ENCODE measurements at regions not wholly inside any gene's neighbourhood (a gene's known extent, or its start where the extent isn't known, plus 50 kb on each side); places are given as distances from the start of the nearest gene placed in this dataset.

DNA sequence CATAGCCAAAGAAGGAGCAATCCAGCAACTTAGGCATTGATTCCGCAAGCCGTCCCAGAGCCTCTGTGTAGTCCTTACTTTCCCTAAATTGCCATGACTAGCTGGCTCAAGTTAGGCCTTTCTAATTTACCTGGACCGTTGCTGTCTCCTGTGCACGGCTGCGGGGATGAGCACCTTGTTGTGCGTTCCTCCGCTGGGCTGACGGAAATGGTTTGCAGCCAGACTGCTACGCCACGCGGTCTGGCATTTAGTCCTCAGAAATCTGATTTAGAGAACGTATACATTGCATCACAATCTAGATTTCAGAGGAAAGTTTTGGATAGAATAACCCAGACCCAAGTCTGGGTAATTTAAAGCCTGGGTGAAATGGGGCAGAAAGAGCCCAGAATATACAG lies 133.2 kb upstream of the ARHGAP5 start:
- DNase-seq (ENCODE audit: low spot score): no peak

DNA sequence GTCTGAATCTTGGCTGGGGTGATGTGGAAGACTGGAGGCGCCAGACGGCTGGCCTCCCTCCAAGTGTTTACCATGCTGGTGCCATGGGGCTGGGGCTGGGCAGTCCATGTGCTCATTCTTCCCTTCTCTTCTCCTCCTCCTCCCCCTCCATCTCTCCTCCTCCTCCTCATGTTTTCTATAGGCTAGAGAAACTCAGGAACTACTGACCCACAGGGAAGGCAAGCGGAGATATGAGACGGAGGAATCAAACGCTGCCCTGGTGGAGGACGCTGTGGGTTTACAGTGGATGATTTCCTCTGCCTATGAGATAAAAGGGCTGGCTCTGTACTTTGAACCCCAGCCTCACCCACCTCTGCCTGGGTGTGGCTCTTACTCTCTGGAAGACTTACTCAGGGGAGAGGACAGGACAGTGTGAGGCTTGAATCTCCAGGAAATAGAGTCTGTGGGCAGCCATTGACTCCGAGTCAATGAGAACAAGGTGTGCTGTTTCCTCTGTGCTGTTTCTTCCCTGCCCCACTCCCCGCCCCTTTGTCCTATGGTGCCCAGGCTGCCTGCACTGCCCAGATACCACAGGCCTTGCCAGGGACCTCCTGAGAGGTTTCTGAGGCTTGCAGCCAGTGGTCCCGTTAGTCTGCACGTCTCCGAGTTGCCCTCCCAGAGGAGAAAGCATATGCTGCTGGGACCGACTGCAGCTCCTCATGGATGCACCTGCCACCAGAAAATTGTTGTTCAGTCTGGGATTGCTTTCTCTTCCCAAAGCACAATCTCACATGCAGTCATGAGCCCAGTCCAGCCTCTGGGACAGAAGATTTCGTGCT lies 132.6 kb upstream of the ARHGAP5 start:
- peak; percentile 17 for DNase-seq (ENCODE audit: low spot score)

DNA sequence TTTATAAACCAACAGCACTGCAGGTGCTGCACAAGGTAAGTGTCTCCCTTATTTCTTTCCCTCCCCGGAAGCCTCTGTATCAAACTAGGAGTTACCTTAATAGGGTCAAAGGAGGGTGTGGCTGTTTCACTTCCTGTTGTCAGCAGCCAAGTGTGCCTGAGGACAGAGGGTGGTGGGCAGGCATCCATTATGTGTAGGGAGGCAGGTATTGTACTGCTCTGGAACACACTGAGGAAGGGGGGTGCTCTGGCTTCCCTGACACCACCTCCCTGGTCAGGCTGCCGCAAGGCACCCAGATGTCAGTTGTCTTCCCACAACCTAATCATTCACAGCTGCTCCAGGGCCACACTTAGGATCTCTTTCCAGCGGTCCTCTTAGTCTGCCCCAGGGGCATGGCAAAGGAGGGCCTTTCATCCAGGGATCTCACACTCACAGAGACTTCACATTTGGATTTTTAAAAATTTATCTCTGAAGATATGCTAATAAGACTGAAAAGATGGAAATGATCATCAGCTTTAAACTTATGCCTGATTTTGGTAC lies 132.0 kb upstream of the ARHGAP5 start:
- peak; percentile 41 for DNase-seq (ENCODE audit: low spot score)

DNA sequence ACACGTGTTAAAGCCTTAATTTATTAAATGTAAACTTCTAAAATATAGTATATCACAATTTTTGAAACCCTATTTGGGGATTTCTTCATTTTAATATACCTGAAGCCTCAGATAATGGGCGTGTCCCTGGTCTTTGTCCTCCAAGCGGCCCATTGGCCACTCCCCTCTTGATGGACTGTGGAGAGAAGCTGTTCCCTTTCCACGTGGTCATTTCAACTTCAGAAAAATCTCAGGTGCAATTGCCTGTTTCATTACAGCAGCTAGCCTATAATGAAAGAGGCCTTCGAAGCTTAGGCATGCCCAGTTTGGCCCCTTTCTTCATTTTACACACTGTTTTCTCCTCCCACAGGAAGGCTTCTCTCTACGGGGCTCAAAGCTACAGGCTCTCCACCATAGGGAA lies 131.4 kb upstream of the ARHGAP5 start:
- DNase-seq (ENCODE audit: low spot score): no peak

DNA sequence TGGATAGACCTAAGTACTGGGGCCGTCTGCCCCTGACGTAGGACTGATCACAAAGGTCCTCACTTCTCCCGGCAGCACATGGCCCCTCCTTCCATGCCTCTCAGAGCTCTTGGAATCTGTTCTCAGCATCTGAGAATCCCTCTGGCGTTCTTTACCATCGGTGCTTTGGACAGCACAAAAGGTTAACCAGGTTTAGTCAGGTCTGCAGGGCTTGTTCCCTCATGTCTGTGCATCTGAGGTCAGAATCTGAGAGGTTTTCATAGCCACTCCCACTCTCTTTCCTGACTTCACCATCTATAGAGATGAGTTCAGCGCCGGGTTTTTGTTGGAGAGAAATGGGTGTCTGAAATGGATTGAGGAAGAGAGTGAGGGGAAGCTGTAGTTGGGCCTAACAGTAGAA lies 130.0 kb upstream of the ARHGAP5 start:
- no peak for DNase-seq (ENCODE audit: low spot score)

DNA sequence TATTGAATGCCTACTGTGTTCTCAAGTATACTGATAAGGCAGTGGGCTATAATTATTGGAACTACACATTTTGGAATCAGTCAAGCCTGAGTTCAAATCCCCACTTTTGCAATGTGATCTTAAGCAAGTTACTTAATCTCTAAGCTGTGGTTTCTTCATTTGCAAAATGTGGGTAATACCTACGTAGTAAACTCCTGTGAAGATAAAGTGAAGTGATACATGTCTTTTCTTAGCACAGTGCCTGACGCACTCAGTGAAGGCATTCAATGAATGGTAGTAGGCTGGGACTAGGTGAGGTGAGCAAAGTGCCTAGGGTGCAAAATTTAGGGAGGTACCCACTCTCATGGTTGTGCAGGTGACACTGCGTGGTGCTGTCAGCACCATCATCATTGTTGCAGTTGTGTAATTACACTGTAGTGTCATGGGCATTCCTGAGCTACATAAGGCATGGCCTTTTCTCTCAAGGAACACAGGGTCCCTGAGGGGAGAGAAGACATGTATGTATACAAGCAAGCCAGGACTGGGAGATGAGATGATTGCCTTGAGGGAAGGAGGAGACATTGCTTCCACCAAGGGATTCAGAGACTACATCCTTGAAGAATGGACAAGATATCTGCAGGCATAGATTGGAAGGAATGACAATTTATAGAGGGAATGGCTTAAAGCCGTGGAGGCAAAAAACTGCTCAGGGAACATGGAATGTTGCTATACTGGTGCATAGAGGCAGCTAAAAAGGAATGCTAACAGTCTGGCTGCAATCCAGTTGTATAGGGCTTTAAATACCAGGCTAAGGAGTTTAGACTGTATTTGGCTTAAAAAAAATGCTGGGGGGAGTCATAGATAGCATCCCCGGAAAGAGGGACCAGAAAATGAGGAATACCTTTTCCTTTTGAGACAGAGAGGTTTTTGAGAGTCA lies 129.2 kb upstream of the ARHGAP5 start:
- no peak for DNase-seq (ENCODE audit: low spot score)

DNA sequence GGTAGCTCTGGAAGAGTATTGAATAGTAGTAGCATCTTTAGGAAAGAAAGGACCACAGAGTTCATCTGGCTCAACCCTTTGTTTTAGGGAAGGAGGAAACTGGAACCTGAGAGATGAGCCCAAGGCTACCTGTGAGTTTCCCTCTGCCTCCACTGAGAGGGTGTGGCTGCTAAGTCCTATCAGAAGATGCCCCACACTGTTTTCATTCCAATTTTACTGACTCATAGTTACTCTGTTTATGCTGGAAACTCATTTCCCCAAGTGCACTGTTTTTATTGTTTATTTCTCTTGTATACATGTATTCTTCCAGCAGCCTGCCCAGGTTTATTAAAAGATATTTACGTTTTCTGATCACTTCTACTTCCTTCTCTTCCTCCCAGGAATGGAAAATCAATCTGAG lies 127.4 kb upstream of the ARHGAP5 start:
- no peak for DNase-seq (ENCODE audit: low spot score)

DNA sequence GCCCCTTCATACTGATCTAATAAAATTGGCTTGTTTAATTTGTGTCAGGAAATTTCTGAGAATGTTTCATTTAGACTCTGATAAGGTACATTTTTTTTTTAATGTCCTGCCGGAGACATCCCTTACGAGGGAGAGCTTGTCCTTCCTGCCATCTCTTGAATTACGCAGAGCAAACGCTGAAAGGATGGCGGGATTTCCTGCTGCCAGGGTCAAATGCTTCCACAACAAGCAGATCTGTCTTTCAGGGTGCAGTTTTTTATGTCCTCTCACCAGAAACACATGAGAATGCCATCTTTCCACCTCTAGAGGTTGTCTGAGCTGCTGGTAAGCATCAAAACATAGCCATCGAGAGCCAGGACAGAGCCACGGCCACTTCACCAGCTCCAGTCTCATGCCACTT lies 126.8 kb upstream of the ARHGAP5 start:
- DNase-seq (ENCODE audit: low spot score): no peak

DNA sequence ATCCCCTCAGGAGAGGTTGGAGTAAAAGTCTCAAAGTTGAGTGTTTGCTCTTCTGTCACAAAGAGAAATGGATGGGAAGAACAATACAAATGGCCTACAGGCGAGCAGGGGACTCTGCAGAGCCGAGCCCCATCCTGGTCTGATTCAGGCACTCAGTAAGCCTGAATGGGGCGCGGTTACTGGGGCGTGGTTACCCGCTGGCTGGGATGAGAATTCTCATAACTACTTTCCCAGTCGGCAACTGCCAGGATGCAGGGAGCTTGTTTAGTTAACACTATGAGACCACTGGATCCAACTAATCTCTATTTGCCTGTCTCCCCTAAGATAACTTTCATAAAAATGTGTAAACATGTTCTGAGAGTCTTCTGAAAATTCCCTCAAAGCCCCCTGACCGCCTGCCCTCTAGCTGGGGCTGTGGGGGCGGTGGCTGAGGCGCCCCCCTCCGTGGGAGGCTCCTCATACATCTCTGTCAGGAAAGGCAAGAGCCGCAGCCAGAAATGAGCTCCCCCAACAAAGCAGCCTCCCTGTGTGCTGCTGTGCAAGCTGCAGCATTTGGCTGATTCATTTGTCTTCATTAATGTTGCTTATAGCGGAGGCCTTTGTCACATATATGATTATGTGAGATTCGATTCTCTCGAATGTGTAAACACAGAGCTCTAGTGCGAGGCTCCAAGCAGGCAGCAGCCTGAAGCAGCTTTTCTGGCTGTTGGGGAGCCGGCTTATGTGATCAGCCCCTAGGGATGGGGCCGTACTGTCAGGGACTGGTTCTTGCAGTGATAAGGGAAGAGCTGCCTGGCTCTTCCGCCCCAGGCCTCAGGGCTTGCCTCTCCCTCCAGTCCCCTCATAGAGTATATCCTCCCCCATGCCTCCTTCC lies 126.1 kb upstream of the ARHGAP5 start:
- no peak for DNase-seq (ENCODE audit: low spot score)

DNA sequence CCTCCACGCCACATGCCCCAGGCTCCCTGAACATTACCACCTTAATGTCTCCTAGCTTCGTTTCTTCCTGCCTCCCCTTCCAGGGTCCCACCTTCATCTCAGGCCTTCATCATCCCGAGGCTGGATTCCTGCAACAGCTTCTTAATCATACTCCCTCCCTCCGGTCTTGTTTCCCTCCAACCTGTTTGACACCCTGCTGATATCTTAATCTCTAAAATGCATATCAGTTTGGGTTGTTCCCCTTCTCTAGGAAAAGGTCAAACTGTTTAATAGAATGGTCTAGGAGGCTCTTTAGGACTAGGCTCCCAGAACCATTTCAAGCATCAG lies 125.5 kb upstream of the ARHGAP5 start:
- DNase-seq (ENCODE audit: low spot score): no peak

DNA sequence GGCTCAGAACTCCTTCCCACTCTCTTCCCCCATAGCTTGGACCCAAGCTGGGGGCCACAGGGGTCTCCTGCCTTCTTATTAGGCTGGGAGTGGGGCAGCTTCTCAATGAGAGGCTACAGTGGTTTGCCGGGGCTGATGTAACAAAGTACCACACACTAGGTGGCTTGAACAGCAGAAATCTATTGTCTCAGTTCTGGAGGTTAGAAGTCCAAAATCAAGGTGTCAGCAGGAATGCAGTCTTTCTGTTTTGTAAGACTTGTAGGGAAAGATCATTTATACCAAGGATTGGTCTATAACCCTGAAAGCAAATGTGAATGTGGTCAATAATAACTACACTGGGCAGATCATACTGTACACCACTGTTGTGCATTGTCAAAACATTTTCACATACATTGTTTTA lies 124.5 kb upstream of the ARHGAP5 start:
- DNase-seq (ENCODE audit: low spot score): no peak

DNA sequence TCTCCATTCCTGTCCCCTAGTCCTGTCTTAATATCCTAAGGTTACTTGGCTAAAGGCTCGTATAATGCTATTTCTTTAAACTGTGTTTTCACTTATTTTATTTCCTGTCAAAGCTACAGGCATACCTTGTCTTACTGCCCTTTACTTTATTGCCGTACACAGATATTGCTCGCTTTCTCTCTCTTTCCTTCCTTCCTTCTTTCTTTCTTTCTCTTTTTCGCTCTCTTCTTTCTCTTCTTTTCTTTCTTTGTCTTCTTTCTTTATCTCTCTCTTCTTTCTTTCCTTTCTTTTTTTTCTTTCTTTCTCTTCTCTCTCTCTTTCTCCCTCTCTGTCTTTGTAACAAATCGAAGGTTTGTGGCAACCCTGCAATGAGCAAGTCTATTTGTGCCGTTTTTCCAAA lies 123.9 kb upstream of the ARHGAP5 start:
- no peak for DNase-seq (ENCODE audit: low spot score)

DNA sequence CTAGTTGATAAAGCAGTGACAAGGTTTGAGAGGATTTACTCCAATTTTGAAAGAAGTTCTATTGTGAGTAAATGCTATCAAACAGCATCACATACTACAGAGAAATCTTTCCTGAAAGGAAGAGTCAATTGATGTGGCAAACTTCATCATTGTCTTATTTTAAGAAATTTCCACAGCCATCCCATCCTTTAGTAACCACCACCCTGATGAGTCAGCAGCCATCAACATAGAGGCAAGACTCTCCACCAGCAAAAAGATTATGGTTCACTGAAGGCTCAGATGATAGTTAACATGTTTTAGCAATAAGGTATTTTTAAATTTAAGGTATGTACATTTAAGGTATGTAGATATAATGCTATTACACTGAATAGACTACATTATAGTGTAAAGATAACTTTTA lies 122.1 kb upstream of the ARHGAP5 start:
- no peak for DNase-seq (ENCODE audit: low spot score)

DNA sequence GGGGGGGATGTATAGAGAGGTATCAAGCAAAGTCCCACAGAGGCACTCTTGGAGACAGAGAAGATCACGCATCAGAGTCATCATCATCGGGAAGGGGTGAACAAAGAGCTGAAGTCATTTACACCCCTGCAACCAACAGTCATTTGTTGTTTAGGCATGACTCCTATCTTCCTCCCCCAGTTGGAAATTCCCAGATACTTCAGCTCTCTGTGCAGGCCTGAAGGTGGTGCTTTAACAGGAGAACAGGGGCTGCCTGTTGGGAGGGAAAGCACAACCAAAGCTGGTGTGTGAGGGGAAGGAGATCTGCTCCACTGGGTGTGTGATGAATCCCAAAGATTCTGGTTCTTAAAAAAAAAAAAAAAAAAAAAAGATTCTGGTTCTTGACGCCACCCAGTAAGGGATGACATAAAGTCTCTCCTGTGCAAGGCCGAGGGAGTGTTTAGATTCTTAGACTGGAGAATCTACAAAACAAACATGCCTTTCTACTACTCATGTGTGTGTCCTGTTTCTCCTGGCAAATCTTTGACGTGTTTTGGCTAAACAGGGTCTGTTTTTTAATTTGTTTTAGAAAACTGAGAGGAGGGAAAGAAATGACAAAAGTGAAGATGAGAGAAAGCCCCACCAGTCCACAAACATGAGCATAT lies 121.0 kb upstream of the ARHGAP5 start:
- DNase-seq (ENCODE audit: low spot score): no peak

DNA sequence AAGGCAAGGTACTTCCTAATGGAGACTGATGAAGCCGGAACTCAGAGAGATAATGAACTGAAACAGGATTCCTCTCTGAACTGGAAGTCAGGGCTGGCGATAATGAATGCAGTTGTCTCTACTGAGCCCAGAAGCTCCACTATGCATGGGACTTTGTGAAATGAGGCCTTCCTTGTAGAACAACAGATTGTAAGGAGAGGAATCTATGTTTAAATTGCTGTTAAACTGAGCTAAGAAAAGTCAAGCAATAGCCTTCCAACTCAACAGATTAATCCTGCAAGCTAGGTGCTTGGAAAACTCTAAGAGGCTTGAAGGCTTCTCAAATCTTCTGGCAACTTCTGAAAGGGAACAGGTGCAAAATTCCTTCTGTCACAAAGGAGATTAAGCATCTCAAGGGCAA lies 119.5 kb upstream of the ARHGAP5 start:
- no peak for DNase-seq (ENCODE audit: low spot score)

DNA sequence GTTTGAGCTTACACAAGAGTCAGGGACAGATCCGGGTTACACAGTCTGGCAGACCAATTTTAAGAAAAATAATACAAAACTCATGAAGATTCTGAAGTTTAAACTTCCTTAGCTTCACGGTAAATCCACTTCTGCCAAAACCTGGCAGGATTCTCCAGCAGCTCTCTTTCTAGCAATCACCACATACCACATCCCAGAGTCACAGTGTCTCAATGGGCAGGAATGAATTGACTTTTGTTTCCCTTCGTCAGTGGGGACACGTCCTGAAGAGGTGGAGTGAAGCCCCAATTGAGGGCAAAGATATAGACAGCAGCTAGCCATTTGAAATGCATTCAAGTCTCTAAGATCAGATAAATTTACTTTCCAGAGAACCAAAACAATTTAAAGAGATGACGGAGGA lies 117.1 kb upstream of the ARHGAP5 start:
- DNase-seq (ENCODE audit: low spot score): no peak

DNA sequence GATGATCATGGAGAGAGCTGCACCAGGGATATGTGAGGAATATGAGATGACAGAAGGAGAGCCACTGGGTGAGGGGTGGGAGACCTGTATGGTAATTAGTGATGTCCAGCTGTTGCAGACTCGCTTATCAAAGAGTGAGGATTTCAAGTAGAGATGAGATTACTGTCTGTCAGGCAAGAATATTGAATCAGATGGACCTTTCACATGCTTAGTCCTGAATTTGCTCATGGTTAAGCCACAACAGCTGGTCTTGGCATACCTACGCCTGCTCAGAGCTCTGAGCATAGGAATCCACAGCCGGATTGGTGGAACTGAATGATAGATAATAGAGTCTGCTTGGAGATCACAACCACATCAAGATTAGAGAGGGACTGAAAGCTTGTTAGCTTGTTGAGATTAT lies 115.2 kb upstream of the ARHGAP5 start:
- DNase-seq (ENCODE audit: low spot score): no peak

DNA sequence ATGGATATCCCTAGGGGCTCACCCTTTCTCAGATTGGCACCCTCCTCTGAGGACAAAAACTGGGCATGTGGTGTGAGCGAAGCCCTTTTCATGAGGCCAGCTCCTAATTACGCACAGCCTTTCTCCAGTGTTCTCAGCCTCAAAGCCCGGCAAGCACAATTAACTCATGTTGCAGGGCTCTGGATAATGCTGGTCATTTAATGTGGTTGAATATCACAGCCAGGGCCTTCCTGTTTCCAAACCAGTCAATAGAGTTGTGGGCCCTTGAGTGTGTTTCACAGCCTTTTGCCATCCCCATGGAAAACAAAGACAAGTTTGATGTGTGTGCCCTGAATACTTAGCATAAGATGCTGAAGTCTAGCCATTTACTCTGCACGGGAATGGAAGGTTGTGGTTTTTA lies 114.2 kb upstream of the ARHGAP5 start:
- DNase-seq (ENCODE audit: low spot score): no peak

DNA sequence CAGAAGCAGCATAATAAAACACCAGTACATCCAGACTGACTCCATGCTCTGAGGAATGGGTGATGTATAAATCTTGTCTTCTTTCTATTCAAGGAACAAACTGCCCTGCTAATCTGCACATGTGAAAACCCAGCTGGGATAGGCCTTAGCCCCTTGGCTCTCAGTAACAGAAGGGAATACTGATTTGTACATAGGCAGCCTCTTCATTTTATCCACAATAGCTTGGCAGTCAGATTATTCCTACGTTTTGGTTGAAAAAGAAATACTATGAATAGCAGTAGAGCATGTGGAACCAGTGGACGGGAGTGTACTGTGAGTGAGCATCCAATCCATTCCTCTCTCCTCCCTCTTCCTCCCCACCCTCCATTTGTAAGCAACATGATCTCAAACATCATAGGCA lies 113.5 kb upstream of the ARHGAP5 start:
- DNase-seq (ENCODE audit: low spot score): no peak

DNA sequence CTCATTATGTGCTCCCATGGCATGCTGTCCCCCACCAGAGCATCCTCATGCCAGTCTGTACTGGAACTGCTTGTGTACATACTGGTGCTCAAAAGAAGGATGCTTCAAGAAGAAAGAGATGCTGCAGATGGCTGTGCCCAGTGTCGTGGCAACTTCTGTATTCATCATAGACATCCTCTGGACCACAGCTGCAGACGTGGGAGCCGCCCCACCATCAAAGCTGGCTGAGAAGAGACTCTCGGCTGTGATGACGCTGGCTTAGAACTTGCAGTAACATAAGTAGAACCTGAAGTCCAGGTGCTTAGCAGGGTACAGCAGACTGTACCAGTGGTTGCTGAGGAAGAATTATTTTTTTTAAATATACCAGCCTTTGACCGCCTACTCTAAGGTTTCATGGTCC lies 112.6 kb upstream of the ARHGAP5 start:
- no peak for DNase-seq (ENCODE audit: low spot score)

DNA sequence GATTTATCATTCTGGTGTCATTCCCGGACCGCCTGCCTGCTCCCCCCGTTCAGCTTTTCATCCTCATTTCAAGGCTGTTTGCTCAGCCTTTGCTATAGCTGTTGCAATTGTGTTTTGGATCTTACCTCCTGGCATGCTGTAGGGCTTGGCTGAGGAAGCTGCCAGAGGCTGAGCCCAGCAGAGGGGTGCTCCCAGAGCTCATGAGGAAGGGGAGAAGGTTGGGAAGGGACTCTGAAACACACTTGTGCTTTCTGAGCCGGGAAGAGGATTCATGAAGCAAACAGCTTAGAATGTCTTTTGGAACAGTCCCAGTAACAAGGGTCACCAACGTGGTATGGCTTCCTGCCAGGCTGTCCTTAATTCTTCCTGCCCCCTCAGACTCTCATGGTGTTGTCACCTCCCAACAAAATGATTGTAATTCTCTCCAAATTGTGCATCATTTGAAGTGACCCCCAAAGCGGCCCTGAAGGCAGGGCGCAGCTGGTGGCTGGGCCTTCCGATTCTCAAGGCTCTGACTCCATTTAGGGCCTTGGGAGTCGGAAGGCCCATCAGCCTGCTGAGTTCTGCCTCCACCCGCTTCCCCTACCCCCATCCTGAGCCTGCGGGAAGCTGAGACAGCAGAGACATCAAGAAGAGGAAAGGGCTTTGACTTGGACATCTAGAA lies 111.9 kb upstream of the ARHGAP5 start:
- no peak for DNase-seq (ENCODE audit: low spot score)

All from CD4-positive, alpha-beta T cell treated with Interleukin-2 at 100 ng/mL for 4 hours (primary cell).